NCI-H1436 (cell line): ENCODE measurements at regions not wholly inside any gene's neighbourhood (a gene's known extent, or its start where the extent isn't known, plus 50 kb on each side); places are given as distances from the start of the nearest gene placed in this dataset.

ENCODE experiments used
- DNase-seq: peaks from one replicate; lab custom pipeline; 2025; lab: John Stamatoyannopoulos, UW

GRCh38 chr4:13126976-13127910, 356.9 kb downstream of the RAB28 start:
- no peak for DNase-seq

- no peak for DNase-seq
These were observed 365.5 kb downstream of the RAB28 start for GRCh38 chr4:13118633-13119032.

GRCh38 chr4:13117185-13117584, 367.0 kb downstream of the RAB28 start:
- DNase-seq: no peak

- DNase-seq: no peak
These were observed 372.1 kb downstream of the RAB28 start for GRCh38 chr4:13112030-13112429.

- DNase-seq: no peak
These were observed 374.6 kb downstream of the RAB28 start for GRCh38 chr4:13109536-13109935.

- DNase-seq: no peak
These were observed 376.0 kb downstream of the RAB28 start for GRCh38 chr4:13108096-13108495.

GRCh38 chr4:13103382-13104015, 380.6 kb downstream of the RAB28 start:
- DNase-seq: no peak

- DNase-seq: no peak
These were observed 381.9 kb downstream of the RAB28 start for GRCh38 chr4:13102092-13102742.

- DNase-seq: no peak
These were observed 386.2 kb downstream of the RAB28 start for GRCh38 chr4:13097971-13098370.

GRCh38 chr4:13095722-13096121, 388.4 kb downstream of the RAB28 start:
- DNase-seq: no peak

- DNase-seq: no peak
These were observed 391.0 kb downstream of the RAB28 start for GRCh38 chr4:13093170-13093569.

GRCh38 chr4:13092702-13093101, 391.4 kb downstream of the RAB28 start:
- DNase-seq: no peak

GRCh38 chr4:13089659-13089998, 394.5 kb downstream of the RAB28 start:
- no peak for DNase-seq

- no peak for DNase-seq
These were observed 395.1 kb downstream of the RAB28 start for GRCh38 chr4:13088726-13089658.

- DNase-seq: no peak
These were observed 397.1 kb downstream of the RAB28 start for GRCh38 chr4:13087041-13087440.

GRCh38 chr4:13084210-13084609, 399.9 kb downstream of the RAB28 start:
- DNase-seq: no peak

- no peak for DNase-seq
These were observed 402.3 kb downstream of the RAB28 start for GRCh38 chr4:13081830-13082229.

GRCh38 chr4:13067077-13067476, 417.1 kb downstream of the RAB28 start:
- no peak for DNase-seq

- DNase-seq: no peak
These were observed 425.1 kb downstream of the RAB28 start for GRCh38 chr4:13059019-13059418.

- DNase-seq: no peak
These were observed 427.4 kb downstream of the RAB28 start for GRCh38 chr4:13056630-13057189.

GRCh38 chr4:13054420-13054970, 429.6 kb downstream of the RAB28 start:
- no peak for DNase-seq
